Fibroblast of the aortic adventitia (primary cell): ENCODE measurements at regions not wholly inside any gene's neighbourhood (a gene's known extent, or its start where the extent isn't known, plus 50 kb on each side); places are given as distances from the start of the nearest gene placed in this dataset.

Experiments
- DNase-seq: peaks from one replicate; pipeline ENCODE4 v3.0.0-alpha.2; 2010; ENCODE audit warnings: low read depth
- H3K4me3 ChIP-seq: 2 replicates; pipeline ENCODE4 v1.5.1; 2011; ENCODE audit warnings: low read depth, mild to moderate bottlenecking, control low read depth, low read length, moderate library complexity
- CTCF ChIP-seq: IDR thresholded peaks from 2 replicates; pipeline ENCODE4 v1.5.1; 2011; ENCODE audit warnings: mild to moderate bottlenecking, low read length, control low read depth, inconsistent platforms; ENCODE audit not compliant: insufficient read depth

GRCh38 chr11:70811483-70811882 lies 413.2 kb downstream of the CTTN start:
- no peak overlapping the region for H3K4me3 ChIP-seq
- no peak for DNase-seq
- TF ChIP-seq CTCF = no peak

DNA sequence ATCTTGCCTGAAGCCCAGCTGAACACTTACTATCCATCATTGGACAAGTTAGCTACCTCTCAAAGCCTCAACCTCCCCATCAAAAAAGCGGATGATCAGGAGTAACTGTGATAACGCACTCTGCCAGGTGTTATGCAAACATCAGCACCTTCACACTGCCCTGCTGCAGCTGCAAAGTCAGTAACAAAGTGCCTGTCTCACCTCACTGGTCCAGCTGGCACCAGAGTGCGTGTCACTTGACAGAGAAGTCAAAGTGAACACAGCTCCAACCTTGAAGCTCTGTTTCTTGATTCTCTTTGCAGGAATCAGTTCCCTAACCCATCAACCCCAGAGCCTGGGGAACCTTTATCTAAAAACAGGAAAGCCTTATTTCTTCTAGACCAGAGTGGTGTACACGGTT lies 413.6 kb downstream of the CTTN start:
- no peak for TF ChIP-seq CTCF
- DNase-seq = no peak

DNA sequence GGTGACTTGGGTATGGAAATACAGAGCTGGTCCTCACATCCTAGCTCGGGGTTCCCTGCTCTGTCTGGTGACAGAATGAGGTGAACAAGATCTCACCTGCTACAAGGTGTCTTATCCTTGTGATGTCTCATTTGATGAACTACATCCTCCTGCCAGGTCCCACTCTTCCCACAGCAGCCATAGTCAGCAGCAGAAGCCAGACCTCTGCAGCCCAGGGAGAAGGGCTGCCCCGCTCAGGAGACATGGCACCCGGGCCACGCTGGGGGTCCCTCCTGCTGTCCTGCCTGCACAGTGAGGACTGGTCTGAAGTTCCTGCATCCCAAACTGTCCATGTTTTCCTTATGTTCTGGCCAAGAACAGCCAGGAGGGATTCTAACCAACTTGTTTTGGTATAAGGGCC lies 414.1 kb downstream of the CTTN start:
- no peak for DNase-seq
- TF ChIP-seq CTCF = no peak
- H3K4me3 ChIP-seq = no peak overlapping the region

More for the DNA sequence above, 413.6 kb downstream of the CTTN start:
- H3K4me3 ChIP-seq = no peak overlapping the region

GRCh38 chr11:70813651-70814050 lies 415.3 kb downstream of the CTTN start:
- H3K4me3 ChIP-seq = no peak overlapping the region
- DNase-seq = no peak
- no peak for TF ChIP-seq CTCF

- no peak overlapping the region for H3K4me3 ChIP-seq
- DNase-seq = no peak
- no peak for TF ChIP-seq CTCF
These were observed 417.1 kb downstream of the CTTN start for GRCh38 chr11:70815485-70815832.

GRCh38 chr11:70816156-70816678 lies 417.9 kb downstream of the CTTN start:
- no peak overlapping the region for H3K4me3 ChIP-seq
- TF ChIP-seq CTCF = no peak
- DNase-seq = no peak

DNA sequence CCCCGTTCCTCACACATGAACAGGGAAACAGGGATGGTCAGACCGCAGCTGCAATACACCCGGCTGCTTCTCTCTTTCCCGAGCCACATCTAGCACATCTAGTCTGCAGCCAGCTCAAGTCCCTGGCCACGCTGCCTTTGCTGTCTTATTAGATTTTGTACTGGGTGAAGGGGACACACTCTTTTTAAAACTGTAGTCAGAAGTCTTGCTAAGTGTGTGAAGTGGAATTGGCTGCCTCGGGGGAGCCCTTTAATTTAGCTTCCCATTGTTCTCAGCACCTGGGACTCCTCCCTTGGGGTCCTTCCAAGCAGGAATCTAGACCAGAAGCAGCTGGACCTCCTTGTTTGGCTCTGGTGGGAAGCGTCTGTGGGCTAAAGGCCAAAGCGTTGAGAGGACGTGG lies 420.0 kb downstream of the CTTN start:
- TF ChIP-seq CTCF = no peak
- DNase-seq = no peak

More for the DNA sequence above, 420.0 kb downstream of the CTTN start:
- no peak overlapping the region for H3K4me3 ChIP-seq
